Muscle layer of duodenum (tissue), 2 donors: ENCODE measurements at regions not wholly inside any gene's neighbourhood (a gene's known extent, or its start where the extent isn't known, plus 50 kb on each side); places are given as distances from the start of the nearest gene placed in this dataset.

Source experiments
- H3K27ac ChIP-seq: one replicate; pipeline ENCODE4 v1.7.0; 2013; ENCODE audit warnings: mild to moderate bottlenecking, low read length
- H3K27me3 ChIP-seq: one replicate; pipeline ENCODE4 v1.7.0; 2013; ENCODE audit warnings: low read depth, mild to moderate bottlenecking, control low read depth, low read length
- H3K36me3 ChIP-seq, 2 donors: one replicate each; pipeline ENCODE4 v1.7.0; 2013; ENCODE audit warnings: low read length in 2 of 2, control low read depth in 1 of 2, mild to moderate bottlenecking in 1 of 2; ENCODE audit not compliant: insufficient read depth in 2 of 2, control insufficient read depth in 1 of 2
- H3K4me1 ChIP-seq, 2 donors: one replicate each; pipeline ENCODE4 v1.7.0; 2013; ENCODE audit warnings: low read length in 2 of 2, mild to moderate bottlenecking in 2 of 2, control low read depth in 1 of 2, moderate library complexity in 1 of 2; ENCODE audit not compliant: insufficient read depth in 2 of 2, control insufficient read depth in 1 of 2
- H3K4me3 ChIP-seq, 2 donors: one replicate each; pipeline ENCODE4 v1.7.0; 2013; ENCODE audit warnings: low read length in 2 of 2, low read depth in 1 of 2, mild to moderate bottlenecking in 1 of 2
- H3K9me3 ChIP-seq, 2 donors: one replicate each; pipeline ENCODE4 v1.7.0; 2013; ENCODE audit warnings: low read length in 2 of 2, control low read depth in 1 of 2, mild to moderate bottlenecking in 1 of 2; ENCODE audit not compliant: control insufficient read depth in 1 of 2
- donor health status: healthy.

DNA sequence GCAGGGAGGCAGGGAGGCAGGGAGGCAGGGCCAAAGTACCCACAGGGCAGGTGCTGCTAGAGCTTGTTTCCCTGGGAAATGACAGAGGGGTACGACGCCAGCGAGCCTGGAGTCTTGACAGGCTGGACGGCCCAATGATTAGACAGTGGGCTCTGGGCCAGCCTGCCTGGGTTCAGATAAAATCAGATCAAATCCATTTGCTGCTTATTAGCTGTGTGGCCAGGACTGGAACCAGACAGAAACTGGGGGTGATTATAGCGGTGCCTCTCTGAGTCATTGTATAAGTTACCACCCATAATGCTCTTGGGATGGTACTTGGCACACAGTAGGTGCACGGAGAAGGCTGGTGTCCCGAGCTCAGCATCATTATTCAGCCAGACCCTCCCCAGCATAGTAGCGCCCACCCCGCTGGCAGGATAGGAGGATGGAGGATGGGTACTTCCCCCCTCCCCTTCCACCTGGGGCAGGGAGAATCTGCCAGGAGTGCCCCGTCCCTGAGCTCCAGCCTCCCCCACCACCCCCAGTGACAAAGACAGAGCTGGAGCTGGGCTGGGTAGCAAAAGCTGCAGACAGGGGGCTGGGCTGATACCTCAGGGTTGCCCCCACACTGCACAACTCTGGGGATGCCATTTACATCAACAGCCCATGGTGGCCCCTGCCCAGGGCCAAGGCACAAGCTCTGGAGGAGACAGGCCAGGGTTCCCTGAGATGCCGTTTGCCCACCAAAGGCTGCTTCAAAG, 77.6 kb upstream of the TNRC6C start:
- peaks cover 6 to 7% of the 10 kb centered on the region in 2 donors for H3K9me3 ChIP-seq
- H3K27me3 ChIP-seq: no peaks in the 10 kb centered on the region
- no peaks in the 10 kb centered on the region for H3K36me3 ChIP-seq
- H3K27ac ChIP-seq: no peak overlapping the region
- no peak overlapping the region for H3K4me3 ChIP-seq
- peaks cover 18 to 27% of the 10 kb centered on the region in 2 donors for H3K4me1 ChIP-seq

DNA sequence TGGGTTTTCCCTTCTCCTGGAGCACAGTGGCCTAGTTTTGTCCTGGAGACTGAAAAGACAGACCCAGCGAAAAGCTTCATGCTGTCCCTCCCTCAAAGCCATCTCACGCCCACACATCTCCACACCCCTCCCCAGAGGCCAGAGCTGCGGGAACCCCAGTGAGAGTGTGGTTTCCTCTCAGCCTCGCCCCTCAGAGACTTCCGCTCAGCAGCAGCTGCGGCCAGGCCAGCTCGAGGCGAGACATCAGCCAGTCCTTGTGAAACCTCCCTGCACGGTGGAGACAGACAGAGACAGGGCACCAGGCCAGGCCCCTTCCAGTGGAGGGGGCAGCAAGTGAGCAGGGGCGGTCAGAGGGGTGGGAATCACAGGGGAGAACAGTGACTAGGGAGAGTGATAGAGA, 77.0 kb upstream of the TNRC6C start:
- H3K27ac ChIP-seq: no peak overlapping the region
- no peaks in the 10 kb centered on the region for H3K36me3 ChIP-seq
- no peaks in the 10 kb centered on the region for H3K27me3 ChIP-seq
- peaks cover 18 to 27% of the 10 kb centered on the region in 2 donors for H3K4me1 ChIP-seq
- peaks cover 0 to under 1% of the 10 kb centered on the region in 2 donors for H3K9me3 ChIP-seq
- no peak overlapping the region for H3K4me3 ChIP-seq

DNA sequence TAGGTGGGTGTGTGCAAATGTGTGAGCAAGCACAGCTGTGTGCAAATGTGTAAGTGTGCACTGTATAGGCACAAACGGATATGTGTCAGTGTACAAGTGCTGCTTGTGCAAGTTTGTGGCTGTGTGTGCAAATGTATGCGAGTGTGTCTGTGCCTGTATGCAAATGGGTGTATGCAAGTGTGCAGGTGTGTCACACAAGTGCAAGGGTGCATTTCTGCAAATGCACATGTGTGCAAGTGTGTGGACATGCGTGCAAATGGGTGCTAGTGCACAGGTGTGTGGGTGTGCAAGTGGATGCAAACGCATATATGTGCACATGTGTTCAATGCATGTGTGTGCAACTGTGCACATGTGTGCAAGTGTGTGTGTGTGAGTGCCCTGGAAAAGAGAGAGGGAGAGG, 76.5 kb upstream of the TNRC6C start:
- no peak overlapping the region for H3K27ac ChIP-seq
- H3K36me3 ChIP-seq: no peaks in the 10 kb centered on the region
- H3K4me3 ChIP-seq: peak overlapping the region in 1 of 2 donors; percentile 0
- H3K4me1 ChIP-seq: peaks cover 18 to 27% of the 10 kb centered on the region in 2 donors
- H3K27me3 ChIP-seq: no peaks in the 10 kb centered on the region
- no peaks in the 10 kb centered on the region for H3K9me3 ChIP-seq

DNA sequence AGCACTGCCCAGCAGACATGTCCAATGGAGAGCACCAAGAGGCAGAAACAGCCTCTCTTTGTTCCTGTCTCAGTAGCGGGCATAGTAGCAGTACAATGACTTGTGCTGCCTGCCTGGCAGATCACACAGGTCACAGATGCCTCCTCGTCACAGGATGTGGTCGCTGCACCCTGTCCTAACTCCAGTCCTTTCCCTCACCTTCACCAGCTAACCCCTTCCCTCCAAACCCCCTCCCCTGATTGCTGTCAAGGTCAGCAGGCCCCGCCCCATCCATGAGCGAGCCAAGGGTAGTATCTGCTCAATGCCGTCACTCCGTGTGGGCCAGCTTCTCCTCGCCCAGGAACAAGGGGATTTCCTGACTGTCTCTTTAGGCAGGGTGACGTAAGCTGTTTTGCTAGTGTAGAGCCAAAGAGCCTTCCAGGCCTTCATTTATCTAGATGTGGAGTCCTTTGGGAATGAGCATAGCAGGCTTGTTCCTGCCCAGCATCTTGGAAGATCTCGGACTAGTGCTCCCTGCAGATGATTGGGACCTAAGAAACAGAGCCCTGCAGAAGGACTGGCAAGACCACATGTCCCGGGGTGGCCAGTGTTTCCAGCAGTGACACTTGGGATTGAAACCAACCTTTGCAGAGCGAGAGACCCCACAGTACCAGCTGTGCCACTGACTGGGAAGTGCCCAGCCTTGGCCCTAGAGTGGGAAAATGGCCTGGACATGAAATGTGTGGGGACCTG, 75.9 kb upstream of the TNRC6C start:
- H3K9me3 ChIP-seq: no peaks in the 10 kb centered on the region
- H3K4me3 ChIP-seq: peak overlapping the region in 1 of 2 donors; percentile 0
- H3K27me3 ChIP-seq: no peaks in the 10 kb centered on the region
- H3K36me3 ChIP-seq: no peaks in the 10 kb centered on the region
- H3K27ac ChIP-seq: no peak overlapping the region
- peaks cover 18 to 27% of the 10 kb centered on the region in 2 donors for H3K4me1 ChIP-seq

DNA sequence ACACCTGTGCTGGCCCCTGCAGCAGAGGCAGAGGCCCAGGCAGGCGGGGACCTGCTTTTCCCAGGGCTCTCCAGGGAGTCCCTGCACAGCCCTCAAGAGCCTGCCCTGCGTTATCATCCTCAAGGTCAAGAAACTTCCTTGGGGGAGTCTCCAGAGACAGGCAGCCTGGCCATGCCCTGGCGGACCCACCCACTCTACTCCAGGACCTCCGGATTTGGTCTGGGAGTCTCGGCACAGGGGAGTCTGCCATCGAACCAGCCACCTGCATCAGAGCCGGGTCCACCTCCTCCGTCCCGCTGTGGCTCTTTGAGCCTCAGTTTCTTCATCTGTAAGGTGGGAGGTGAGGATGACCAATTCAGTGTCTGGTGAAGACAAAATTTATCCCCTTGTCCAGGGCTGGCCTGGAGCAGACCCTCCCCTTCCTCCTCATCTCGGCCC, 75.3 kb upstream of the TNRC6C start:
- no peak overlapping the region for H3K4me3 ChIP-seq
- no peaks in the 10 kb centered on the region for H3K27me3 ChIP-seq
- no peaks in the 10 kb centered on the region for H3K36me3 ChIP-seq
- H3K4me1 ChIP-seq: peaks cover 18 to 27% of the 10 kb centered on the region in 2 donors
- no peak overlapping the region for H3K27ac ChIP-seq
- no peaks in the 10 kb centered on the region for H3K9me3 ChIP-seq

DNA sequence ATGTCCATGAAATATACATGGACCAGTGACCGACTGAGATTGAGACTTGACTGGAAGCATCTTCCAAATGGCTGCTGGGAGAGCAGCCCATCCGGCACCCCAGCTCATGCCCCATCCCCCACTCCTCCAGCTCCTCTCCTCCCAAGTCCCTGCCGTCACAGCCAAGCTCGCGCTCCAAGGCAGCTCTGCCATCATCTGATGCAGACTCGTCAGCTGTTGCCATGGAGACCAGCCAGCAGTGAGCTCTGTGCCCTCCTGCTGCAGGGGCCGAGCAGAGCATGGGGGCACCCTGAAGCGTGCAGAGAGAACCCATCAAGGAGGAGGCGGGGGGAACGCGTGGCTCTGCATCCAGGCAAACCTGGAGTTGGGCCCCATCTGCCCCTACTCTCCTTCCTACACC, 74.5 kb upstream of the TNRC6C start:
- Histone ChIP-seq H3K4me1 (peaks cover 18 to 27% of the 10 kb centered on the region in 2 donors), H3K4me3 (no peak overlapping the region), H3K27ac (no peak overlapping the region), H3K27me3 (no peaks in the 10 kb centered on the region), H3K36me3 (no peaks in the 10 kb centered on the region), H3K9me3 (no peaks in the 10 kb centered on the region)

DNA sequence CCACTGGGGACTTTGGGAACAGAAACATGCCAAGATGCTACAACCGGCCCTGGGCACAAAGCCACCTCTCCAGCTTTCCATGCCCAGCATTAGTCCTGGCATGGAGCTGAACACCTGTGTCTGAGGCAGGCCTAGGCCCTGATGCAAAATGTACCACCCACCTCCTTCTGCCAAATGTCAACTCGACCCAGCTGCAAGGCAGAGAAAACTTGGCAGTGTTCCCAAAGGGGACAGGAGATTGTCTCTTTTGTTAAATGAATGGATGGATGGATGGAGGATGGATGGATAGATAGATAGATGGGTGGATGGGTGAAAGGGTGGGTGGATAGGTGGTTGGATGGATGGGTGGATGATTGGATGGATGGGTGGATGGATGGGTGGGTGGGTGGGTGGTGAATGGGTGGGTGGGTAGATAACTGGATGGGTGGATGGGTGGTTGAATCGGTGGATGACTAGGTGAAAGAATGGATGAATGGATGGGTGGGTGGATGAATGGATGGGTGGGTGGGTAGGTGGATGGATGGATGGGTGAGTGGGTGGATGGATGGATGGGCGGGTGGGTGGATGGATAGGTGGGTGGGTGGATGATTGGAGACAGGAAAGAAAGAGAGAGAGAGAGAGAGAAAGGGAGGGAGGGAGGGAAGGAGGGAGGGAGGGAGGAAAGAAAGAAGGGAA, 73.4 kb upstream of the TNRC6C start:
- Histone ChIP-seq H3K36me3 (no peaks in the 10 kb centered on the region), H3K27me3 (no peaks in the 10 kb centered on the region), H3K4me3 (no peak overlapping the region), H3K27ac (no peak overlapping the region), H3K9me3 (no peaks in the 10 kb centered on the region), H3K4me1 (peaks cover 18 to 27% of the 10 kb centered on the region in 2 donors)

DNA sequence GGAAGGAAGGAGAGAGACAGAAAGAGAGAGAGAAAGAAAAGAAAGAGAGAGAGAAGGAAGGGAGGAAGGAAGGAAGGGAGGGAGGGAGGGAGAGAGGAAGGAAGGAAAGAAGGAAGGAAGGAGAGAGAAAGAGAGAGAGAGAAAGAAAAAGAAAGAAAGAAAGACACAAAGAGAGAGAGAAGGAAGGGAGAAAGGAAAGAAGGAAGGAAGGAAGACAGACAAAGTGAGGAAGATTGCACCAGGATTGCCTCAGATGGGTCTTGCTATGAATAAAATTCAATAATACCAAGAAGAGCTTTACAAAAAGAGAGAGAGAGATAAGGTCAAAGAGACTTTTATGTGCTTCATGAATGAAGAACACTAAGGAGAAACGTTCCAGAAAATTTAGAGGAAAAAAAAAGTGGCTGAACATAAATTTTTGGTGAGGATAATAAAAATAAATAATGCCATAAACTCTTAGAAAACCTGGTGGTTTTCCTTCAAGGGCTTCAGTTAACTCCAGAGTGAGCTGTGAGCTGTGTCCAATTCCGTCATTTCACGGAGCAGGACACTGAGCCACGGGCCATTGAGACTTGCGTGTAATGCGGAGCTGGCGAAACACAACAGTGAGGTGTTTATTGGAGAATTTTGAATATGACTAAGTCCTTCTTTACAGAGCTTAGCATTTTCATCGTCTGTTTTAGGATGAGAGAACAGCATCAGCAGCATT, 72.7 kb upstream of the TNRC6C start:
- no peaks in the 10 kb centered on the region for H3K27me3 ChIP-seq
- no peaks in the 10 kb centered on the region for H3K36me3 ChIP-seq
- no peak overlapping the region for H3K27ac ChIP-seq
- H3K4me1 ChIP-seq: peaks cover 17 to 22% of the 10 kb centered on the region in 2 donors
- H3K9me3 ChIP-seq: no peaks in the 10 kb centered on the region
- no peak overlapping the region for H3K4me3 ChIP-seq

DNA sequence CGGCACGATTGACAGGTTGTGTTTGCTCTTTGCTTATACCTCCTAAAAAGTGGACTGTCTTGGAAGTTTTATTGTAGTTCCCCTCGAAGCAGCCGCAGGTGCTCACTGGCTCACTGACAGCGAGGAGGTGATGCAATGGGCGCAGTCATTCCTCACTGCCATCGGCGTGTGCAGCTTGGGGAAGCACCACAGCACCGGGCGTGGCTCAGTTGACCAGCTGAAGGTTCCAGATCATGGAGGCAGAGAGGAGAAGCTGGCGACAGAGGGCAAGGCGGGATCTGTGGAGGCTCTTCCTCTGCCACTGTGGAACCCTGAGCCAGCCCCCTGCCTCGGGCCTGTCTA, 72.1 kb upstream of the TNRC6C start:
- H3K27ac ChIP-seq: no peak overlapping the region
- H3K27me3 ChIP-seq: no peaks in the 10 kb centered on the region
- no peaks in the 10 kb centered on the region for H3K36me3 ChIP-seq
- peaks cover 13 to 17% of the 10 kb centered on the region in 2 donors for H3K4me1 ChIP-seq
- no peaks in the 10 kb centered on the region for H3K9me3 ChIP-seq
- no peak overlapping the region for H3K4me3 ChIP-seq

DNA sequence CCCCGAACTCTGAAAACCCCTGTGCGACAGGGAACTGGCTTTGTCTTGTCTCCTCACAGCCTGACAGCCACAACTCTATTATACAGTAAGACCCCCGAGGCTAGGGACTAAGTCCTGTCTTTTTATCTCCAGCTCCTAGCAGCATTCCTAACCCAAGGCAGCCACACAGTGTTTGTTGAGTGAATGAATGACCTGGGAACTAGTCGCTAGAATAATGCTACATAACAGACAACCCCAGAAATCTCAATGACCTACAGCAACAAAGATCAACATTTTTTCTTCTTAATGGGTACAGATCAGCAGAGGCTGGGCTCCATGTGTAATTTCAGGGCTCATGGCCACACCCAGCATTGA, 71.4 kb upstream of the TNRC6C start:
- no peaks in the 10 kb centered on the region for H3K27me3 ChIP-seq
- peaks cover 9 to 10% of the 10 kb centered on the region in 2 donors for H3K4me1 ChIP-seq
- peak overlapping the region; percentile 70 to 71 for H3K4me3 ChIP-seq
- H3K36me3 ChIP-seq: no peaks in the 10 kb centered on the region
- H3K27ac ChIP-seq: peak overlapping the region; percentile 69
- no peaks in the 10 kb centered on the region for H3K9me3 ChIP-seq
